B cell (primary cell): ENCODE measurements at regions not wholly inside any gene's neighbourhood (a gene's known extent, or its start where the extent isn't known, plus 50 kb on each side); places are given as distances from the start of the nearest gene placed in this dataset.

ENCODE experiments used
- ATAC-seq: fragments of 200-7000 bp; cut with Tn5 transposase; one replicate; pipeline ENCODE4 v1.10.0; 2021; ENCODE audit warnings: low read depth, mild to moderate bottlenecking, moderate number of reproducible peaks, moderate library complexity
- CTCF ChIA-PET: fragments of 350-600 bp; sonication (Branson Sonifier 250); formaldehyde crosslinking; loops from one replicate; lab custom pipeline; 2021; ENCODE audit warnings: antibody characterized with exemption, inconsistent platforms; lab: Charles Lee
- POLR2A ChIA-PET: fragments of 350-600 bp; sonication (Branson Sonifier 250); formaldehyde crosslinking; loops from one replicate; lab custom pipeline; 2021; ENCODE audit warnings: antibody characterized with exemption; lab: Charles Lee
- DNase-seq: peaks from one replicate; pipeline ENCODE4 v3.0.0; 2013
- H2AFZ ChIP-seq: 2 replicates; pipeline ENCODE4 v1.6.1; 2012; ENCODE audit warnings: mild to moderate bottlenecking, low read depth, low read length; ENCODE audit not compliant: insufficient read depth, poor library complexity, severe bottlenecking
- H3K27ac ChIP-seq, 2 donors: 1 replicate in 1 of 2; 2 replicates in 1 of 2; pipeline ENCODE4 v1.5.1; 2012 to 2013; ENCODE audit warnings: low read length in 2 of 2, mild to moderate bottlenecking in 2 of 2, moderate library complexity in 1 of 2
- H3K27me3 ChIP-seq, 4 experiments: fragments of 200-600 bp in 1 of 4; sonication (generic) in 1 of 4; replicated peaks in 1 of 4; 1 replicate in 2 of 4; 2 replicates in 2 of 4; pipeline versions ENCODE4 v1.6.1 to v1.7.0; 2013 to 2016; ENCODE audit warnings: low read length in 3 of 4, mild to moderate bottlenecking in 2 of 4, mixed read lengths in 1 of 4, moderate library complexity in 1 of 4; ENCODE audit not compliant: insufficient read depth in 4 of 4, control insufficient read depth in 3 of 4; ENCODE audit errors: control extremely low read depth in 1 of 4
- H3K36me3 ChIP-seq, 2 experiments: replicated peaks in 1 of 2; 1 replicate in 1 of 2; 2 replicates in 1 of 2; pipeline versions ENCODE4 v1.6.1 to v1.7.1; 2013; ENCODE audit warnings: low read length in 1 of 2; ENCODE audit not compliant: insufficient read depth in 2 of 2, control insufficient read depth in 1 of 2; ENCODE audit errors: control extremely low read depth in 1 of 2, extremely low read depth in 1 of 2
- H3K4me1 ChIP-seq, 2 donors: fragments of 200-600 bp in 1 of 2; sonication (generic) in 1 of 2; 1 replicate in 1 of 2; 2 replicates in 1 of 2; pipeline versions ENCODE4 v1.5.1 to v1.6.1; 2013 to 2017; ENCODE audit warnings: low read length in 2 of 2; ENCODE audit not compliant: control insufficient read depth in 2 of 2, insufficient read depth in 2 of 2
- H3K4me2 ChIP-seq: replicated peaks from 2 replicates; pipeline ENCODE3; 2012; ENCODE audit warnings: mild to moderate bottlenecking, low read depth, low read length; ENCODE audit not compliant: poor library complexity, severe bottlenecking
- H3K4me3 ChIP-seq, 5 experiments: fragments of 200-600 bp in 1 of 5; sonication (generic) in 1 of 5; 1 replicate in 3 of 5; 2 replicates in 2 of 5; pipeline versions ENCODE4 v1.5.1 to v1.7.0; 2011 to 2016; ENCODE audit warnings: low read length in 4 of 5, mild to moderate bottlenecking in 4 of 5, low read depth in 2 of 5, control low read depth in 1 of 5, moderate library complexity in 1 of 5; ENCODE audit not compliant: insufficient read depth in 1 of 5; ENCODE audit errors: control extremely low read depth in 1 of 5, extremely low read depth in 1 of 5
- H3K79me2 ChIP-seq: fragments of 200-600 bp; sonication (generic); one replicate; pipeline ENCODE4 v1.6.0; 2016; ENCODE audit warnings: low read length; ENCODE audit not compliant: control insufficient read depth, insufficient read depth
- H3K9ac ChIP-seq: fragments of 200-600 bp; sonication (generic); 2 replicates; pipeline ENCODE4 v1.6.1; 2017; ENCODE audit warnings: mild to moderate bottlenecking, low read length, moderate library complexity
- H3K9me3 ChIP-seq, 3 donors: one replicate each; pipeline versions ENCODE4 v1.6.1 to v1.7.1; 2013; ENCODE audit warnings: low read length in 2 of 3; ENCODE audit not compliant: control insufficient read depth in 2 of 3, insufficient read depth in 1 of 3; ENCODE audit errors: control extremely low read depth in 1 of 3
- H4K20me1 ChIP-seq: 2 replicates; pipeline ENCODE4 v1.6.0; 2012; ENCODE audit warnings: mild to moderate bottlenecking, low read length; ENCODE audit not compliant: insufficient read depth, control insufficient read depth, poor library complexity, severe bottlenecking
- H3K27ac Mint-ChIP-seq: one replicate; pipeline ENCODE4 v1.8.0; 2021; ENCODE audit warnings: mixed read lengths
- H3K27me3 Mint-ChIP-seq: one replicate; pipeline ENCODE4 v1.8.0; 2021; ENCODE audit warnings: mixed read lengths
- H3K4me1 Mint-ChIP-seq: one replicate; pipeline ENCODE4 v1.8.0; 2021; ENCODE audit warnings: mixed read lengths
- H3K4me3 Mint-ChIP-seq: one replicate; pipeline ENCODE4 v1.8.0; 2021; ENCODE audit warnings: mixed read lengths
- H3K9me3 Mint-ChIP-seq: one replicate; pipeline ENCODE4 v1.8.0; 2022; ENCODE audit warnings: mixed read lengths; ENCODE audit not compliant: insufficient read depth
- EZH2 ChIP-seq: IDR thresholded peaks from 2 replicates; pipeline ENCODE4 v1.6.1; 2012; ENCODE audit warnings: borderline replicate concordance, low read depth, mild to moderate bottlenecking, moderate library complexity, low read length; ENCODE audit not compliant: insufficient read depth, poor library complexity, severe bottlenecking
- WGBS: methylation state at CpG from one replicate; pipeline ENCODE4 v1.1.5; 2013; ENCODE audit warnings: missing lambda C conversion rate; ENCODE audit not compliant: insufficient coverage; 5-methylcytosine and 5-hydroxymethylcytosine counted together
- intact Hi-C: fragments of 100-400 bp; cut with micrococcal nuclease; formaldehyde crosslinking; loops from one replicate; pipeline ENCODE4 v1.10.0; 2022
- TF ChIP-seq, protein P1 (sequence below): fragments of 200-600 bp; IDR thresholded peaks from one replicate; pipeline ENCODE4 v1.8.0; 2022; ENCODE audit warnings: antibody characterized with exemption, mild to moderate bottlenecking

DNA sequence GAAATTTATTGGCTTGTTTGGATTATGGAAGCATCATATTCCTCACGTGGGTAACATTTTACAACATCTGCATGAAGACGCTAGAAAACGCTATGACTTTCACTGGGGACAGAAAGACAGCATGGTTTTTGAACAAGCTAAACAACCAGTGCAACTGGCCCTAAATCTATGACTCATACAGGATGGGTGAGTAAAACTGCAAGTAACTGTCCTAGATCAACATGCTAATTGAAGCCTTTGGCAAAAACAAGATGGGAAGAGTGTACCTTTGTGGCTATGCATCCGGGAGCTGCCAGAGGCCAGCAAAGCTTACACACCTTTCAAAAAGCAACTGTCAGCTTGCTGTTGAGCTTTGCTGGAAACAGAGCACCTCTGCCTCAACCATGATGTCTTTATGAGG, 1096.0 kb upstream of the DDX18 start:
- H3K27me3 ChIP-seq = no peaks in the 10 kb centered on the region
- H3K27ac Mint-ChIP-seq = no peak overlapping the region

GRCh38 chr2:116719836-116720235, 1094.7 kb upstream of the DDX18 start:
- H3K27ac Mint-ChIP-seq = no peak overlapping the region
- DNase-seq = no peak
- H3K79me2 ChIP-seq = no peaks in the 10 kb centered on the region
- no peak overlapping the region for H2AFZ ChIP-seq
- no peak overlapping the region for H3K4me2 ChIP-seq
- ATAC-seq = no peak
- H3K4me1 Mint-ChIP-seq = no peaks in the 10 kb centered on the region
- H3K9me3 Mint-ChIP-seq = peaks cover 2% of the 10 kb centered on the region
- no peak for TF ChIP-seq EZH2
- TF ChIP-seq, protein P1, sequence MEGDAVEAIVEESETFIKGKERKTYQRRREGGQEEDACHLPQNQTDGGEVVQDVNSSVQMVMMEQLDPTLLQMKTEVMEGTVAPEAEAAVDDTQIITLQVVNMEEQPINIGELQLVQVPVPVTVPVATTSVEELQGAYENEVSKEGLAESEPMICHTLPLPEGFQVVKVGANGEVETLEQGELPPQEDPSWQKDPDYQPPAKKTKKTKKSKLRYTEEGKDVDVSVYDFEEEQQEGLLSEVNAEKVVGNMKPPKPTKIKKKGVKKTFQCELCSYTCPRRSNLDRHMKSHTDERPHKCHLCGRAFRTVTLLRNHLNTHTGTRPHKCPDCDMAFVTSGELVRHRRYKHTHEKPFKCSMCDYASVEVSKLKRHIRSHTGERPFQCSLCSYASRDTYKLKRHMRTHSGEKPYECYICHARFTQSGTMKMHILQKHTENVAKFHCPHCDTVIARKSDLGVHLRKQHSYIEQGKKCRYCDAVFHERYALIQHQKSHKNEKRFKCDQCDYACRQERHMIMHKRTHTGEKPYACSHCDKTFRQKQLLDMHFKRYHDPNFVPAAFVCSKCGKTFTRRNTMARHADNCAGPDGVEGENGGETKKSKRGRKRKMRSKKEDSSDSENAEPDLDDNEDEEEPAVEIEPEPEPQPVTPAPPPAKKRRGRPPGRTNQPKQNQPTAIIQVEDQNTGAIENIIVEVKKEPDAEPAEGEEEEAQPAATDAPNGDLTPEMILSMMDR = no peak
- intact Hi-C loops = no loop called here
- POLR2A ChIA-PET = no interaction called here
- no peak overlapping the region for H3K9ac ChIP-seq
- H4K20me1 ChIP-seq = no peaks in the 10 kb centered on the region
- H3K27me3 ChIP-seq = no peaks in the 10 kb centered on the region
- no peak overlapping the region for H3K4me3 Mint-ChIP-seq
- no peak overlapping the region for H3K27ac ChIP-seq
- WGBS = 93% methylated on average over 1 of the region's 2 CpGs
- H3K9me3 ChIP-seq = peaks cover 0 to 5% (median 0%) of the 10 kb centered on the region in 3 donors
- CTCF ChIA-PET = no interaction called here
- no peaks in the 10 kb centered on the region for H3K4me1 ChIP-seq
- no peak overlapping the region for H3K4me3 ChIP-seq
- no peaks in the 10 kb centered on the region for H3K27me3 Mint-ChIP-seq
- H3K36me3 ChIP-seq = no peaks in the 10 kb centered on the region

More for the DNA sequence above, 1096.0 kb upstream of the DDX18 start:
- Mint-ChIP-seq H3K4me3 (no peak overlapping the region), H3K4me1 (no peaks in the 10 kb centered on the region), H3K27me3 (no peaks in the 10 kb centered on the region), H3K9me3 (peaks cover 2% of the 10 kb centered on the region)
- no peaks in the 10 kb centered on the region for H3K36me3 ChIP-seq
- H3K9me3 ChIP-seq = peaks cover 0 to 5% (median 0%) of the 10 kb centered on the region in 3 donors
- DNase-seq = no peak
- H3K4me2 ChIP-seq = no peak overlapping the region
- H2AFZ ChIP-seq = no peak overlapping the region
- WGBS = 92% methylated on average over 2 of the region's 4 CpGs
- no peak overlapping the region for H3K27ac ChIP-seq
- ATAC-seq = no peak
- intact Hi-C loops = no loop called here
- H4K20me1 ChIP-seq = no peaks in the 10 kb centered on the region
- no peak overlapping the region for H3K9ac ChIP-seq
- CTCF ChIA-PET = no interaction called here
- H3K4me3 ChIP-seq = no peak overlapping the region
- POLR2A ChIA-PET = no interaction called here
- no peaks in the 10 kb centered on the region for H3K4me1 ChIP-seq
- TF ChIP-seq, protein P1 = no peak
- TF ChIP-seq EZH2 = no peak
- no peaks in the 10 kb centered on the region for H3K79me2 ChIP-seq
